Transverse colon (tissue), 4 donors: ENCODE measurements at regions not wholly inside any gene's neighbourhood (a gene's known extent, or its start where the extent isn't known, plus 50 kb on each side); places are given as distances from the start of the nearest gene placed in this dataset.

Experiments
- CTCF ChIP-seq, 5 experiments: fragments of 200-600 bp in 3 of 5; fragments of 450-650 bp in 2 of 5; sonication (generic) in 3 of 5; IDR thresholded peaks; 1 replicate in 2 of 5; 2 replicates in 3 of 5; pipeline ENCODE4 v1.5.1; 2016 to 2017; ENCODE audit warnings: antibody characterized with exemption in 5 of 5, inconsistent platforms in 3 of 5, mild to moderate bottlenecking in 2 of 5, moderate library complexity in 1 of 5
- POLR2A ChIP-seq: fragments of 450-650 bp; IDR thresholded peaks from one replicate; pipeline ENCODE4 v1.6.1; 2016; ENCODE audit warnings: antibody characterized with exemption, mild to moderate bottlenecking, moderate library complexity
- POLR2AphosphoS5 ChIP-seq, 3 donors: sonication (generic); formaldehyde crosslinking; IDR thresholded peaks; one replicate each; pipeline ENCODE4 v1.6.1; 2016; ENCODE audit warnings: antibody characterized with exemption in 3 of 3

GRCh38 chr3:154614601-154615000 lies 184.6 kb upstream of the GPR149 start:
- TF ChIP-seq CTCF (IDR thresholded peaks at IDR 0.05) (no peak), POLR2A (no peak), POLR2AphosphoS5 (IDR thresholded peaks at IDR 0.05) (no peak)
